Limb (tissue), 2 donors: ENCODE measurements at regions not wholly inside any gene's neighbourhood (a gene's known extent, or its start where the extent isn't known, plus 50 kb on each side); places are given as distances from the start of the nearest gene placed in this dataset.

Experiments used
- DNase-seq, 2 donors: peaks; one replicate each; pipeline ENCODE4 v3.0.0-alpha.2; 2016; ENCODE audit errors: extremely low spot score in 2 of 2

- DNase-seq: no peak
Observed at GRCh38 chr9:104025945-104026344, 68.2 kb upstream of the SMC2 start.

GRCh38 chr9:104027295-104027694 is 66.8 kb upstream of the SMC2 start:
- DNase-seq: no peak

GRCh38 chr9:104028827-104029226 is 65.3 kb upstream of the SMC2 start:
- DNase-seq: no peak
